ENCODE measurements at regions not wholly inside any gene's neighbourhood (a gene's known extent, or its start where the extent isn't known, plus 50 kb on each side); places are given as distances from the start of the nearest gene placed in this dataset.
A peak's percentile ranks its signal among the peaks of the same experiment; 100 is the strongest.

DNA sequence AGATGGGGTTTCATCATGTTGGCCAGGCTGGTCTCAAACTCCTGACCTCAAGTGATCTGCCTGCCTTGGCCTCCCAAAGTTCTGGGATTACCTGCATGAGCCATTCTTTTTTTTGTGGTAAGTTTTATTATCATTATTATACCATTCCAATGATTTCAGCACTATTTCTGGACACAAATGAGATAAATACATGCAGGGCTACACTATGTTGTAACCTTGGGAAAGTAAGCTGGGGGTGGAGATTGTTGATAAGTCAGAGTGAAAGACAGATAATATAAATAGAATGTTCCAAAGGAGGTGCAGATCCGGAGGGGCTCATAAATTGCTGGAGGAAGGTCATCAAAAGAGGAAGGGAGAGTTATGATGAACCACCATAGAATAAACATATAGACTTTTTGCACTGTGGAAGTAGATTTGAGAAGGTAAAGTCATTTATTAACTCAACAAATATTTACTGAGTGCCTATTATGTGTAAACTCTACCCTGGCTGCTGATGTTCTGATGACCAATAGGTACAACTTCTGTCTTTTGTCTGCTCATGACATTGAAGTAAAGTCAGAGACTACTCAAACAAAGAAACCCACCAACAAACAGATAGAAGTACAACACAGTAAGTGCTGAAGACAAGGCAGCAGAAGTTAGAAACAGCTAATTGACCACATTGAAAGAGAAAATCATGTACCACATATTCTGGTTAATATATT lies 478.9 kb upstream of the GOLIM4 start (continued):
- TF ChIP-seq ISL2 (CRISPR knock-in tag; IDR thresholded peaks at IDR 0.05) (0 out of 2 replicates have a peak, but pooled peaks have one; percentile 32), TFDP1 (CRISPR knock-in tag; IDR thresholded peaks at IDR 0.05; ENCODE audit: borderline replicate concordance) (no peak), SOX13 (IDR thresholded peaks at IDR 0.05) (no peak), SOX13 (CRISPR knock-in tag; conservative IDR thresholded peaks at IDR 0.05 in 1 of 2, IDR thresholded peaks at IDR 0.05 in 1 of 2) (peak in 1 of 2 experiments; percentile 77; a peak in 2 of 4 replicates), ZBTB1 (CRISPR knock-in tag; IDR thresholded peaks at IDR 0.05; ENCODE audit: borderline replicate concordance) (no peak), ZNF235 (CRISPR knock-in tag; IDR thresholded peaks at IDR 0.05; ENCODE audit: borderline replicate concordance) (no peak), TP53 (CRISPR knock-in tag; conservative IDR thresholded peaks at IDR 0.05) (no peak), KLF9 (CRISPR knock-in tag; IDR thresholded peaks at IDR 0.05; ENCODE audit: low read depth) (no peak), ZNF503 (CRISPR knock-in tag; IDR thresholded peaks at IDR 0.05) (no peak), ZNF557 (CRISPR knock-in tag; IDR thresholded peaks at IDR 0.05) (no peak), ZNF274 (CRISPR knock-in tag; IDR thresholded peaks at IDR 0.05) (no peak), ZNF562 (CRISPR knock-in tag; IDR thresholded peaks at IDR 0.05; ENCODE audit: borderline replicate concordance) (no peak), JDP2 (CRISPR knock-in tag; IDR thresholded peaks at IDR 0.05; ENCODE audit: borderline replicate concordance) (no peak), SCMH1 (CRISPR knock-in tag; IDR thresholded peaks at IDR 0.05; ENCODE audit: borderline replicate concordance) (no peak), TCF7 (IDR thresholded peaks at IDR 0.05; ENCODE audit: low read depth) (0 out of 2 replicates have a peak, but pooled peaks have one; percentile 4), ZNF383 (CRISPR knock-in tag; IDR thresholded peaks at IDR 0.05; ENCODE audit: borderline replicate concordance) (no peak), FOXP1 (IDR thresholded peaks at IDR 0.05) (no peak), FOXP1 (CRISPR knock-in tag; IDR thresholded peaks at IDR 0.05) (peak; percentile 77), GATAD2A (CRISPR knock-in tag; IDR thresholded peaks at IDR 0.05) (peak; percentile 64), SRF (IDR thresholded peaks at IDR 0.05; ENCODE audit: low read depth, low read length) (no peak), NR2F6 (IDR thresholded peaks at IDR 0.05) (0 out of 2 replicates have a peak, but pooled peaks have one; percentile 8), NR2F6 (CRISPR knock-in tag; IDR thresholded peaks at IDR 0.05) (no peak), CHD4 (IDR thresholded peaks at IDR 0.05; ENCODE audit: borderline replicate concordance, low read length) (no peak)
- TF ChIP-seq, protein P1, sequence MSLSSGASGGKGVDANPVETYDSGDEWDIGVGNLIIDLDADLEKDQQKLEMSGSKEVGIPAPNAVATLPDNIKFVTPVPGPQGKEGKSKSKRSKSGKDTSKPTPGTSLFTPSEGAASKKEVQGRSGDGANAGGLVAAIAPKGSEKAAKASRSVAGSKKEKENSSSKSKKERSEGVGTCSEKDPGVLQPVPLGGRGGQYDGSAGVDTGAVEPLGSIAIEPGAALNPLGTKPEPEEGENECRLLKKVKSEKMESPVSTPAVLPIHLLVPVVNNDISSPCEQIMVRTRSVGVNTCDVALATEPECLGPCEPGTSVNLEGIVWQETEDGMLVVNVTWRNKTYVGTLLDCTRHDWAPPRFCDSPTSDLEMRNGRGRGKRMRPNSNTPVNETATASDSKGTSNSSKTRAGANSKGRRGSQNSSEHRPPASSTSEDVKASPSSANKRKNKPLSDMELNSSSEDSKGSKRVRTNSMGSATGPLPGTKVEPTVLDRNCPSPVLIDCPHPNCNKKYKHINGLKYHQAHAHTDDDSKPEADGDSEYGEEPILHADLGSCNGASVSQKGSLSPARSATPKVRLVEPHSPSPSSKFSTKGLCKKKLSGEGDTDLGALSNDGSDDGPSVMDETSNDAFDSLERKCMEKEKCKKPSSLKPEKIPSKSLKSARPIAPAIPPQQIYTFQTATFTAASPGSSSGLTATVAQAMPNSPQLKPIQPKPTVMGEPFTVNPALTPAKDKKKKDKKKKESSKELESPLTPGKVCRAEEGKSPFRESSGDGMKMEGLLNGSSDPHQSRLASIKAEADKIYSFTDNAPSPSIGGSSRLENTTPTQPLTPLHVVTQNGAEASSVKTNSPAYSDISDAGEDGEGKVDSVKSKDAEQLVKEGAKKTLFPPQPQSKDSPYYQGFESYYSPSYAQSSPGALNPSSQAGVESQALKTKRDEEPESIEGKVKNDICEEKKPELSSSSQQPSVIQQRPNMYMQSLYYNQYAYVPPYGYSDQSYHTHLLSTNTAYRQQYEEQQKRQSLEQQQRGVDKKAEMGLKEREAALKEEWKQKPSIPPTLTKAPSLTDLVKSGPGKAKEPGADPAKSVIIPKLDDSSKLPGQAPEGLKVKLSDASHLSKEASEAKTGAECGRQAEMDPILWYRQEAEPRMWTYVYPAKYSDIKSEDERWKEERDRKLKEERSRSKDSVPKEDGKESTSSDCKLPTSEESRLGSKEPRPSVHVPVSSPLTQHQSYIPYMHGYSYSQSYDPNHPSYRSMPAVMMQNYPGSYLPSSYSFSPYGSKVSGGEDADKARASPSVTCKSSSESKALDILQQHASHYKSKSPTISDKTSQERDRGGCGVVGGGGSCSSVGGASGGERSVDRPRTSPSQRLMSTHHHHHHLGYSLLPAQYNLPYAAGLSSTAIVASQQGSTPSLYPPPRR (CRISPR knock-in tag; IDR thresholded peaks at IDR 0.05; ENCODE audit: borderline replicate concordance): peak; percentile 55; the same call in 1 of the 2 replicates
- TF ChIP-seq, protein P2, sequence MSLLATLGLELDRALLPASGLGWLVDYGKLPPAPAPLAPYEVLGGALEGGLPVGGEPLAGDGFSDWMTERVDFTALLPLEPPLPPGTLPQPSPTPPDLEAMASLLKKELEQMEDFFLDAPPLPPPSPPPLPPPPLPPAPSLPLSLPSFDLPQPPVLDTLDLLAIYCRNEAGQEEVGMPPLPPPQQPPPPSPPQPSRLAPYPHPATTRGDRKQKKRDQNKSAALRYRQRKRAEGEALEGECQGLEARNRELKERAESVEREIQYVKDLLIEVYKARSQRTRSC (CRISPR knock-in tag; IDR thresholded peaks at IDR 0.05; ENCODE audit: low read depth): no peak
